CD4-positive, alpha-beta T cell (primary cell): ENCODE measurements at regions not wholly inside any gene's neighbourhood (a gene's known extent, or its start where the extent isn't known, plus 50 kb on each side); places are given as distances from the start of the nearest gene placed in this dataset.

ENCODE experiments used
- ATAC-seq: fragments of 200-7000 bp; cut with Tn5 transposase; one replicate; pipeline ENCODE4 v1.10.0; 2022; ENCODE audit warnings: mild to moderate bottlenecking; ENCODE audit not compliant: poor library complexity
- CTCF ChIA-PET: fragments of 350-600 bp; sonication (Branson Sonifier 250); formaldehyde crosslinking; loops from one replicate; lab custom pipeline; 2021; ENCODE audit warnings: antibody characterized with exemption, inconsistent platforms; lab: Charles Lee
- POLR2A ChIA-PET: fragments of 350-600 bp; sonication (Branson Sonifier 250); formaldehyde crosslinking; loops from one replicate; lab custom pipeline; 2021; ENCODE audit warnings: antibody characterized with exemption, inconsistent platforms; lab: Charles Lee
- DNase-seq, 14 experiments: peaks; one replicate each; pipeline ENCODE4 v3.0.0-alpha.2; 2013 to 2020; ENCODE audit warnings: mixed read lengths in 2 of 14
- H3K27ac ChIP-seq, 2 donors: one replicate each; pipeline versions ENCODE4 v1.5.1 to v1.7.0; 2013; ENCODE audit warnings: low read length in 2 of 2, low read depth in 1 of 2, mild to moderate bottlenecking in 1 of 2
- H3K27me3 ChIP-seq, 2 experiments: 1 replicate in 1 of 2; 2 replicates in 1 of 2; pipeline versions ENCODE4 v1.6.1 to v1.7.0; 2013; ENCODE audit warnings: low read length in 2 of 2, control low read depth in 1 of 2, mild to moderate bottlenecking in 1 of 2, moderate library complexity in 1 of 2; ENCODE audit not compliant: insufficient read depth in 2 of 2, control insufficient read depth in 1 of 2
- H3K36me3 ChIP-seq: one replicate; pipeline ENCODE4 v1.6.1; 2013; ENCODE audit warnings: low read length, control low read depth; ENCODE audit not compliant: insufficient read depth
- H3K4me1 ChIP-seq: one replicate; pipeline ENCODE4 v1.6.1; 2013; ENCODE audit warnings: low read length, control low read depth; ENCODE audit not compliant: insufficient read depth
- H3K4me3 ChIP-seq: one replicate; pipeline ENCODE4 v1.5.1; 2013; ENCODE audit warnings: mild to moderate bottlenecking, low read length, moderate library complexity
- H3K9me3 ChIP-seq, 2 experiments: 1 replicate in 1 of 2; 2 replicates in 1 of 2; pipeline versions ENCODE4 v1.6.1 to v1.7.0; 2013; ENCODE audit warnings: low read length in 2 of 2, mild to moderate bottlenecking in 2 of 2, control low read depth in 1 of 2, moderate library complexity in 1 of 2; ENCODE audit not compliant: control insufficient read depth in 1 of 2, insufficient read depth in 1 of 2
- H3K27ac Mint-ChIP-seq: one replicate; pipeline ENCODE4 v1.8.0; 2020; ENCODE audit warnings: mixed read lengths
- H3K27me3 Mint-ChIP-seq: one replicate; pipeline ENCODE4 v1.8.0; 2021; ENCODE audit warnings: mixed read lengths
- H3K36me3 Mint-ChIP-seq: one replicate; pipeline ENCODE4 v1.8.0; 2021; ENCODE audit warnings: low read depth, mixed read lengths
- H3K4me1 Mint-ChIP-seq: one replicate; pipeline ENCODE4 v1.8.0; 2021; ENCODE audit warnings: low read depth, mixed read lengths
- H3K4me3 Mint-ChIP-seq: one replicate; pipeline ENCODE4 v1.8.0; 2020; ENCODE audit warnings: mild to moderate bottlenecking, mixed read lengths
- H3K9me3 Mint-ChIP-seq: one replicate; pipeline ENCODE4 v1.8.0; 2020; ENCODE audit warnings: mixed read lengths
- intact Hi-C, 2 experiments: fragments of 100-400 bp; cut with DNase I in 1 of 2; cut with micrococcal nuclease in 1 of 2; formaldehyde crosslinking; loops; one replicate each; pipeline versions ENCODE4 v1.15.1 to v1.9.0; 2023 to 2025; cut with DNase I, micrococcal nuclease
- TF ChIP-seq, protein P1 (sequence below): fragments of 200-600 bp; IDR thresholded peaks from one replicate; pipeline ENCODE4 v1.8.0; 2022; ENCODE audit warnings: antibody characterized with exemption, mild to moderate bottlenecking

GRCh38 chr15:77715051-77715450 is 82.3 kb upstream of the LINGO1 start:
- Mint-ChIP-seq H3K9me3 (no peaks in the 10 kb centered on the region), H3K4me1 (no peaks in the 10 kb centered on the region), H3K4me3 (no peak overlapping the region), H3K27me3 (peaks cover 25% of the 10 kb centered on the region), H3K36me3 (no peaks in the 10 kb centered on the region), H3K27ac (no peak overlapping the region)
- ChIA-PET POLR2A (no interaction called here), CTCF (no interaction called here)
- Histone ChIP-seq H3K4me3 (no peak overlapping the region), H3K9me3 (no peaks in the 10 kb centered on the region), H3K4me1 (no peaks in the 10 kb centered on the region), H3K36me3 (no peaks in the 10 kb centered on the region), H3K27me3 (no peaks in the 10 kb centered on the region), H3K27ac (no peak overlapping the region)
- intact Hi-C loops = no loop called here
- TF ChIP-seq, protein P1, sequence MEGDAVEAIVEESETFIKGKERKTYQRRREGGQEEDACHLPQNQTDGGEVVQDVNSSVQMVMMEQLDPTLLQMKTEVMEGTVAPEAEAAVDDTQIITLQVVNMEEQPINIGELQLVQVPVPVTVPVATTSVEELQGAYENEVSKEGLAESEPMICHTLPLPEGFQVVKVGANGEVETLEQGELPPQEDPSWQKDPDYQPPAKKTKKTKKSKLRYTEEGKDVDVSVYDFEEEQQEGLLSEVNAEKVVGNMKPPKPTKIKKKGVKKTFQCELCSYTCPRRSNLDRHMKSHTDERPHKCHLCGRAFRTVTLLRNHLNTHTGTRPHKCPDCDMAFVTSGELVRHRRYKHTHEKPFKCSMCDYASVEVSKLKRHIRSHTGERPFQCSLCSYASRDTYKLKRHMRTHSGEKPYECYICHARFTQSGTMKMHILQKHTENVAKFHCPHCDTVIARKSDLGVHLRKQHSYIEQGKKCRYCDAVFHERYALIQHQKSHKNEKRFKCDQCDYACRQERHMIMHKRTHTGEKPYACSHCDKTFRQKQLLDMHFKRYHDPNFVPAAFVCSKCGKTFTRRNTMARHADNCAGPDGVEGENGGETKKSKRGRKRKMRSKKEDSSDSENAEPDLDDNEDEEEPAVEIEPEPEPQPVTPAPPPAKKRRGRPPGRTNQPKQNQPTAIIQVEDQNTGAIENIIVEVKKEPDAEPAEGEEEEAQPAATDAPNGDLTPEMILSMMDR = no peak
- ATAC-seq (no peak), DNase-seq (no peak)

- POLR2A ChIA-PET = no interaction called here
- Mint-ChIP-seq H3K27me3 (peaks cover 22% of the 10 kb centered on the region), H3K27ac (no peak overlapping the region), H3K4me3 (no peak overlapping the region), H3K9me3 (no peaks in the 10 kb centered on the region), H3K4me1 (no peaks in the 10 kb centered on the region), H3K36me3 (no peaks in the 10 kb centered on the region)
- no peak for DNase-seq
- Histone ChIP-seq H3K36me3 (no peaks in the 10 kb centered on the region), H3K4me3 (no peak overlapping the region), H3K9me3 (no peaks in the 10 kb centered on the region), H3K4me1 (no peaks in the 10 kb centered on the region), H3K27me3 (no peaks in the 10 kb centered on the region), H3K27ac (no peak overlapping the region)
- intact Hi-C loops = no loop called here
- no peak for ATAC-seq
- CTCF ChIA-PET = no interaction called here
- TF ChIP-seq, protein P1 = no peak
These were observed 81.8 kb upstream of the LINGO1 start for GRCh38 chr15:77714555-77714954.

DNA sequence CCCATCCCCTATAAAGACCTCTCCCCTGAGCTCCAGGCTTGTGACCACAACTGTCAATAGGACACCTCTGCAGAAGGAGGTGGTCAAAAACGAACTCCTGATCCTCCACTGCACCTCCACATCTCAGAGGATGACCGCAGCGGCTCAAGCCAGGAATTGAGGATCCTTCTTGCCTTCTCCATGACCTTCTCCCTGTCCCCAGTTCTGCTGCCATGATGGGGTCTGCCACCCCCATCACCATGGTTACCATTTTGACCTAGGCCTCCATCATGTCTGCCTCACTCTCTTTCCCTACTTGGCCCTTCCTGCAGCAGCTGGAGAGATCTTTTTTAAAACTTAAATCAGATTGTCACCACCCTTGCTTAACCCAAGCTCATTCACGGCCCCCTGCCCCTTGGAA is 81.3 kb upstream of the LINGO1 start:
- Histone ChIP-seq H3K9me3 (no peaks in the 10 kb centered on the region), H3K36me3 (no peaks in the 10 kb centered on the region), H3K27ac (no peak overlapping the region), H3K4me3 (no peak overlapping the region), H3K4me1 (no peaks in the 10 kb centered on the region), H3K27me3 (no peaks in the 10 kb centered on the region)
- CTCF ChIA-PET = no interaction called here
- no peaks in the 10 kb centered on the region for H3K36me3 Mint-ChIP-seq
- no peak overlapping the region for H3K27ac Mint-ChIP-seq
- peaks cover 20% of the 10 kb centered on the region for H3K27me3 Mint-ChIP-seq
- TF ChIP-seq, protein P1 = no peak
- ATAC-seq (no peak), DNase-seq (no peak)
- POLR2A ChIA-PET = no interaction called here
- H3K4me1 Mint-ChIP-seq = no peaks in the 10 kb centered on the region
- H3K9me3 Mint-ChIP-seq = no peaks in the 10 kb centered on the region
- intact Hi-C loops = no loop called here
- no peak overlapping the region for H3K4me3 Mint-ChIP-seq
